HCT116 (cell line): ENCODE measurements at regions not wholly inside any gene's neighbourhood (a gene's known extent, or its start where the extent isn't known, plus 50 kb on each side); places are given as distances from the start of the nearest gene placed in this dataset.

Experiments
- ATAC-seq: fragments of 200-7000 bp; cut with Tn5 transposase; 2 replicates; pipeline ENCODE4 v1.9.1; 2020; ENCODE audit warnings: mild to moderate bottlenecking, moderate library complexity
- BruUV-seq: library from RNA; stranded (reverse); fragments of 400-500 nt; replicated peaks from 2 replicates; lab custom pipeline; 2021; lab: Mats Ljungman, UMichigan
- CTCF ChIA-PET: fragments of 300-600 bp; sonication (Branson Sonifier 250); formaldehyde crosslinking; loops from one replicate; lab custom pipeline; 2021; ENCODE audit warnings: antibody characterized with exemption; lab: Charles Lee
- POLR2A ChIA-PET: fragments of 300-600, 350-600 bp; sonication (Branson Sonifier 250); formaldehyde crosslinking; loops from one replicate; lab custom pipeline; 2021; ENCODE audit warnings: antibody characterized with exemption; lab: Charles Lee
- RAD21 ChIA-PET, 2 experiments: fragments of 300-600 bp; sonication (Branson Sonifier 250); formaldehyde crosslinking; loops; one replicate each; lab custom pipeline; 2023; ENCODE audit warnings: low total read pairs in 2 of 2; ENCODE audit not compliant: uncharacterized antibody in 2 of 2, unreplicated experiment in 2 of 2, low non-redundant PET in 1 of 2; lab: Charles Lee
- DNase-seq: peaks from one replicate; pipeline ENCODE4 v3.0.0-alpha.2; 2010; ENCODE audit warnings: low read depth, low spot score
- H2AFZ ChIP-seq: fragments of 200-600 bp; shearing (Covaris generic), sonication (generic); 2 replicates; pipeline ENCODE4 v1.6.1; 2017; ENCODE audit warnings: low read depth, mixed run types, mixed read lengths, antibody characterized with exemption, low read length; ENCODE audit not compliant: poor library complexity, severe bottlenecking
- H3K27ac ChIP-seq: 2 replicates; pipeline ENCODE4 v1.5.1; 2012; ENCODE audit warnings: low read depth, low read length
- H3K27me3 ChIP-seq: fragments of 200-600 bp; sonication (generic); 2 replicates; pipeline ENCODE4 v1.6.1; 2016; ENCODE audit warnings: mixed run types, low read length, mixed read lengths; ENCODE audit not compliant: insufficient read depth
- H3K36me3 ChIP-seq, 2 experiments: fragments of 200-500 bp in 1 of 2; fragments of 200-600 bp in 1 of 2; sonication (Bioruptor generic) in 1 of 2; sonication (generic) in 1 of 2; 2 replicates each; pipeline versions ENCODE4 v1.5.1 to v1.6.1; 2014 to 2016; ENCODE audit warnings: low read length in 2 of 2, inconsistent platforms in 1 of 2, mixed read lengths in 1 of 2, mixed run types in 1 of 2; ENCODE audit not compliant: insufficient read depth in 2 of 2, control insufficient read depth in 1 of 2
- H3K4me1 ChIP-seq, 2 experiments: fragments of 200-600 bp in 1 of 2; sonication (generic) in 1 of 2; 2 replicates each; pipeline versions ENCODE4 v1.5.1 to v1.6.1; 2012 to 2017; ENCODE audit warnings: low read length in 2 of 2, inconsistent platforms in 1 of 2, mild to moderate bottlenecking in 1 of 2, mixed read lengths in 1 of 2, mixed run types in 1 of 2, moderate library complexity in 1 of 2; ENCODE audit not compliant: insufficient read depth in 2 of 2, control insufficient read depth in 1 of 2
- H3K4me2 ChIP-seq: fragments of 200-600 bp; sonication (generic); 2 replicates; pipeline ENCODE4 v1.6.1; 2017; ENCODE audit warnings: mixed run types, low read length, mixed read lengths
- H3K4me3 ChIP-seq, 2 experiments: fragments of 200-600 bp in 1 of 2; sonication (generic) in 1 of 2; replicated peaks in 1 of 2; 2 replicates each; pipeline ENCODE4 v1.5.1; 2011 to 2016; ENCODE audit warnings: low read length in 2 of 2, control low read depth in 1 of 2, low read depth in 1 of 2, mild to moderate bottlenecking in 1 of 2, mixed read lengths in 1 of 2, mixed run types in 1 of 2
- H3K79me2 ChIP-seq: fragments of 200-600 bp; sonication (generic); 2 replicates; pipeline ENCODE4 v1.6.1; 2017; ENCODE audit warnings: mild to moderate bottlenecking, mixed run types, low read length, moderate library complexity, mixed read lengths; ENCODE audit not compliant: insufficient read depth
- H3K9ac ChIP-seq: fragments of 200-600 bp; sonication (generic); 2 replicates; pipeline ENCODE4 v1.6.1; 2016; ENCODE audit warnings: low read length, mixed read lengths
- H3K9me2 ChIP-seq: fragments of 200-600 bp; sonication (generic), shearing (Covaris generic); 2 replicates; pipeline ENCODE4 v1.6.1; 2017; ENCODE audit warnings: mixed run types, mild to moderate bottlenecking, moderate library complexity; ENCODE audit not compliant: insufficient read depth
- H3K9me3 ChIP-seq, 2 experiments: fragments of 200-500 bp in 1 of 2; fragments of 200-600 bp in 1 of 2; sonication (Bioruptor generic) in 1 of 2; sonication (generic) in 1 of 2; 2 replicates each; pipeline ENCODE4 v1.6.1; 2014 to 2017; ENCODE audit warnings: low read length in 2 of 2, mixed read lengths in 2 of 2, inconsistent platforms in 1 of 2, low read depth in 1 of 2, mild to moderate bottlenecking in 1 of 2, mixed run types in 1 of 2, moderate library complexity in 1 of 2; ENCODE audit not compliant: control insufficient read depth in 1 of 2, insufficient read depth in 1 of 2
- H4K20me1 ChIP-seq: fragments of 200-600 bp; sonication (generic), shearing (Covaris generic); 2 replicates; pipeline ENCODE4 v1.6.1; 2017; ENCODE audit warnings: mixed run types, mild to moderate bottlenecking, moderate library complexity; ENCODE audit not compliant: insufficient read depth
- CBX3 ChIP-seq: IDR thresholded peaks from 2 replicates; pipeline ENCODE4 v1.6.1; 2012; ENCODE audit warnings: low read depth
- CEBPB ChIP-seq: IDR thresholded peaks from 2 replicates; pipeline ENCODE4 v1.6.1; 2012; ENCODE audit warnings: low read depth
- EGR1 ChIP-seq: IDR thresholded peaks from 2 replicates; pipeline ENCODE4 v1.6.1; 2012; ENCODE audit warnings: low read depth
- ELF1 ChIP-seq: IDR thresholded peaks from 2 replicates; pipeline ENCODE4 v1.6.1; 2012; ENCODE audit warnings: low read depth, borderline replicate concordance
- EZH2 ChIP-seq: fragments of 200-600 bp; sonication (generic); IDR thresholded peaks from 2 replicates; pipeline ENCODE4 v1.6.1; 2017; ENCODE audit warnings: antibody characterized with exemption, mixed run types
- EZH2phosphoT487 ChIP-seq: fragments of 200-600 bp; IDR thresholded peaks from 2 replicates; pipeline ENCODE4 v1.6.1; 2018; ENCODE audit warnings: antibody characterized with exemption, borderline replicate concordance
- FOSL1 ChIP-seq: IDR thresholded peaks from 2 replicates; pipeline ENCODE4 v1.6.1; 2012; ENCODE audit warnings: low read depth
- JUND ChIP-seq: IDR thresholded peaks from 2 replicates; pipeline ENCODE4 v1.6.1; 2012
- MAX ChIP-seq: IDR thresholded peaks from 2 replicates; pipeline ENCODE4 v1.6.1; 2012
- RAD21 ChIP-seq: IDR thresholded peaks from 2 replicates; pipeline ENCODE4 v1.6.1; 2012; ENCODE audit warnings: low read depth, mild to moderate bottlenecking
- SIN3A ChIP-seq: IDR thresholded peaks from 2 replicates; pipeline ENCODE4 v1.6.1; 2012; ENCODE audit warnings: low read depth
- SP1 ChIP-seq: IDR thresholded peaks from 2 replicates; pipeline ENCODE4 v1.6.1; 2012; ENCODE audit warnings: low read depth
- TCF7L2 ChIP-seq: IDR thresholded peaks from 2 replicates; pipeline ENCODE4 v1.7.0; 2011; ENCODE audit warnings: borderline replicate concordance, inconsistent platforms; ENCODE audit not compliant: insufficient read depth, insufficient read length; ENCODE audit errors: extremely low read depth
- YY1 ChIP-seq: IDR thresholded peaks from 2 replicates; pipeline ENCODE4 v1.6.1; 2011; ENCODE audit warnings: low read length, low read depth, moderate library complexity, mild to moderate bottlenecking; ENCODE audit not compliant: insufficient replicate concordance; ENCODE audit errors: extremely low read depth
- ZBTB33 ChIP-seq: IDR thresholded peaks from 2 replicates; pipeline ENCODE4 v1.6.1; 2011; ENCODE audit warnings: mild to moderate bottlenecking, low read length, moderate library complexity; ENCODE audit not compliant: insufficient replicate concordance; ENCODE audit errors: extremely low read depth
- ZFX ChIP-seq: fragments of 450-650 bp; IDR thresholded peaks from 2 replicates; pipeline ENCODE4 v1.6.1; 2017
- ZNF274 ChIP-seq: fragments of 200-500 bp; sonication (Bioruptor generic); IDR thresholded peaks from 2 replicates; pipeline ENCODE4 v1.6.1; 2014; ENCODE audit warnings: mild to moderate bottlenecking, low read depth, low read length, inconsistent platforms
- intact Hi-C: fragments of 100-400 bp; cut with micrococcal nuclease; formaldehyde crosslinking; loops from 2 replicates; pipeline ENCODE4 v1.10.0; 2022
- TF ChIP-seq, protein P1 (sequence below): IDR thresholded peaks from 2 replicates; pipeline ENCODE4 v1.6.1; 2012

GRCh38 chr1:81489372-81489934 lies 311.3 kb upstream of the ADGRL2 start:
- TF ChIP-seq ZBTB33 (no peak), EGR1 (no peak), SP1 (no peak), SIN3A (no peak), JUND (no peak), FOSL1 (no peak), MAX (no peak), ELF1 (no peak), EZH2 (no peak), TCF7L2 (no peak), EZH2phosphoT487 (no peak), YY1 (no peak), ZNF274 (no peak), CBX3 (no peak), ZFX (no peak), CEBPB (no peak), RAD21 (no peak)
- TF ChIP-seq, protein P1, sequence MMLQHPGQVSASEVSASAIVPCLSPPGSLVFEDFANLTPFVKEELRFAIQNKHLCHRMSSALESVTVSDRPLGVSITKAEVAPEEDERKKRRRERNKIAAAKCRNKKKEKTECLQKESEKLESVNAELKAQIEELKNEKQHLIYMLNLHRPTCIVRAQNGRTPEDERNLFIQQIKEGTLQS, result no peak
- RAD21 ChIA-PET, result no interaction called here
- no TSS peak for BruUV-seq
- no peak for ATAC-seq
- Histone ChIP-seq H3K79me2 (no peaks in the 10 kb centered on the region), H3K4me3 (no peak overlapping the region), H3K9me2 (no peaks in the 10 kb centered on the region), H3K9ac (no peak overlapping the region), H3K27me3 (no peaks in the 10 kb centered on the region), H2AFZ (no peak overlapping the region), H3K27ac (no peak overlapping the region), H3K4me1 (no peaks in the 10 kb centered on the region), H3K4me2 (no peak overlapping the region), H3K9me3 (no peaks in the 10 kb centered on the region), H4K20me1 (no peaks in the 10 kb centered on the region), H3K36me3 (no peaks in the 10 kb centered on the region)
- POLR2A ChIA-PET, result no interaction called here
- no peak for DNase-seq
- intact Hi-C loops, result no loop called here
- CTCF ChIA-PET, result no interaction called here
